ENCODE measurements at regions not wholly inside any gene's neighbourhood (a gene's known extent, or its start where the extent isn't known, plus 50 kb on each side); places are given as distances from the start of the nearest gene placed in this dataset.

GRCh38 chr18:2053490-2054089 lies 517.7 kb downstream of the METTL4 start:
- in situ Hi-C loops (cut with MboI; ENCODE audit: low sequenced_read_pairs, unreplicated experiment), result no loop called here
- no peak for TF ChIP-seq CTCF (IDR thresholded peaks at IDR 0.05; ENCODE audit: borderline replicate concordance, control extremely low read depth, extremely low read depth, insufficient read depth, missing control alignments)
- no peak for DNase-seq (ENCODE audit: low spot score)

DNA sequence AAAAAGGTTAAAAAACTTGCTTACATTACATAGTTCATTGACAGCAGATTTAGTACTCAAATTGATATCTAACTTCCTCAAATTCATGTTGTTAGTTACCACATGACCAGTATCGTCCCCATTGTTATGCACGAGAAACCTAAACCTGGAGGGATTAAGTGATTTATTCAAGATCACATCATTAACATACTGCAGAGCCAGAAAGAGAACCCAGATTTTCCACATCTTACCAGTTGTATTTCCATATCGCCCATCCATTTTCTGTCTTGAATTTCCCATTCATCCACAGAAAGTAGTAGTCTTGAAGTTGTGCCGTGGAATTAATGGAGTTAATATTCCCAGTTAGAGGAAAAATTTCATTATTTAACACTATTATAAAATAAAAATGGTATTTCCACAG lies 512.0 kb downstream of the METTL4 start:
- in situ Hi-C loops (cut with MboI; ENCODE audit: low sequenced_read_pairs, unreplicated experiment), result no loop called here
- no peak for DNase-seq (ENCODE audit: low spot score)
- TF ChIP-seq CTCF (IDR thresholded peaks at IDR 0.05; ENCODE audit: borderline replicate concordance, control extremely low read depth, extremely low read depth, insufficient read depth, missing control alignments), result no peak

GRCh38 chr18:2060086-2060485 lies 511.2 kb downstream of the METTL4 start:
- DNase-seq (ENCODE audit: low spot score), result no peak
- in situ Hi-C loops (cut with MboI; ENCODE audit: low sequenced_read_pairs, unreplicated experiment), result no loop called here
- no peak for TF ChIP-seq CTCF (IDR thresholded peaks at IDR 0.05; ENCODE audit: borderline replicate concordance, control extremely low read depth, extremely low read depth, insufficient read depth, missing control alignments)

DNA sequence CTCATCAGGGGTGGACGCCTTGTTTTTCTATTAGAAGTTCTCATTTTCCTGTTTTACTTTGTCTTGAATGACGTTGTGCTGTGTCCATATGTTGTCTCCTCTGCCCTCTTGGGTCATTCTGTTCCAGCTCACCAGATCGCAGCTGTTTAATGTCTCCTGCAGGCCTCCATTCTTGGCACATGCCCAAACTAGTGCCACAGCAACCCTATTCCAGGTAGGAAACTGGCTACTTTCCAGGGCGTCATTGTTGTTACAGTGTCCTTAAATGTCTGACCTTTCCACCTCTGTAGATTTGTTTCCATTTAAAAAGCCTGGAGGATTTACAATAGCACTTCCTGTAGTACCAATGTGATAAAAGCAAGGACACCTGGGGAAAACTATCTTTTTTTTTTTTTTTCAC lies 500.7 kb downstream of the METTL4 start:
- in situ Hi-C loops (cut with MboI; ENCODE audit: low sequenced_read_pairs, unreplicated experiment), result no loop called here
- TF ChIP-seq CTCF (IDR thresholded peaks at IDR 0.05; ENCODE audit: borderline replicate concordance, control extremely low read depth, extremely low read depth, insufficient read depth, missing control alignments), result no peak
- DNase-seq (ENCODE audit: low spot score), result no peak

DNA sequence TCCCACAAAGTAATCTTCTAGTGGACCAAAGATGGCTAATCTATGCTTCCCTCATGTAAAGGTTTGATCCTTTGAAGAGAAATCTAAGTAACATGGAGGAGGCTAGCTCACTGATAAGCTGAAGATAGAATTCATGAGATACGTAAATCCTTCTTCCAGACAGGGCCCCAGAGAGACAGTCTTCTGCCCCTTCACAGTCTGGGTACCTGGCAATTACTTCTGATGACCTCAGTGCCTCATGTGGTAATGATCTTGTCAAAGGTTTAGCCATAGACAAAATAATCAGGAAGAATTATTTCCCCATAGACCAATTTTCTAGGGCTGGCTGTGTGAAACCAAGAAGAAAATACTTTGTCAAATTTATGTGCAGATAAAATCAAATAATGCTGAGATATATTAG lies 495.8 kb downstream of the METTL4 start:
- in situ Hi-C loops (cut with MboI; ENCODE audit: low sequenced_read_pairs, unreplicated experiment), result no loop called here
- DNase-seq (ENCODE audit: low spot score), result no peak
- TF ChIP-seq CTCF (IDR thresholded peaks at IDR 0.05; ENCODE audit: borderline replicate concordance, control extremely low read depth, extremely low read depth, insufficient read depth, missing control alignments), result no peak

DNA sequence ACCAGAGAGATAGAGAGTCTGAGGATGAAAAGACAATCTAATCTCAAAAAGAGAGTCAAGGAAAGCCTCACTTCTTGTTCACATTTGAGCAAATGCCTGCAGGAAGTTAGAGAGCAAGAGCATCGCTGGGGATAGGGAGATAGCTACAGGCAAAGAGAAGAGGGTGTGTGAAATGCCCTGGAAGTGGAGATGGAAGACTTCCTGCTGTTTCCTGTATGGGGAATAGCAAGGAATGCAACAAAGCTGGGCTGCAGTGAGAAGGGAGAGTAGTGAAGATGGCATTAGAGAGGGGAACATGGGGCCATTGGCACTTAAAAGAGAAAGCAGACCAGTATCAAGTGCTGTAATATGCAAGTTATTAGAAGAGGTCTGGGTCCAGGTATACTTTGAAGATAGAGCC lies 488.6 kb downstream of the METTL4 start:
- TF ChIP-seq CTCF (IDR thresholded peaks at IDR 0.05; ENCODE audit: borderline replicate concordance, control extremely low read depth, extremely low read depth, insufficient read depth, missing control alignments), result no peak
- no peak for DNase-seq (ENCODE audit: low spot score)
- in situ Hi-C loops (cut with MboI; ENCODE audit: low sequenced_read_pairs, unreplicated experiment), result no loop called here

- no peak for DNase-seq (ENCODE audit: low spot score)
- TF ChIP-seq CTCF (IDR thresholded peaks at IDR 0.05; ENCODE audit: borderline replicate concordance, control extremely low read depth, extremely low read depth, insufficient read depth, missing control alignments), result no peak
- in situ Hi-C loops (cut with MboI; ENCODE audit: low sequenced_read_pairs, unreplicated experiment), result no loop called here
These were observed 487.6 kb downstream of the METTL4 start for GRCh38 chr18:2083691-2084090.
